ENCODE measurements at regions not wholly inside any gene's neighbourhood (a gene's known extent, or its start where the extent isn't known, plus 50 kb on each side); places are given as distances from the start of the nearest gene placed in this dataset.

- intact Hi-C loops (cut with DNase I) = loop anchor here (5.0 kb wide), 1 partner anchor 153 kb away; the partner anchor contains the start of gene KIF26A
- no peak for DNase-seq
- no peak overlapping the region for H3K9ac ChIP-seq (ENCODE audit: low read depth in 2 of 2, low read length in 2 of 2)
These were observed 151.8 kb downstream of the KIF26A start for GRCh38 chr14:104290058-104290667.

DNA sequence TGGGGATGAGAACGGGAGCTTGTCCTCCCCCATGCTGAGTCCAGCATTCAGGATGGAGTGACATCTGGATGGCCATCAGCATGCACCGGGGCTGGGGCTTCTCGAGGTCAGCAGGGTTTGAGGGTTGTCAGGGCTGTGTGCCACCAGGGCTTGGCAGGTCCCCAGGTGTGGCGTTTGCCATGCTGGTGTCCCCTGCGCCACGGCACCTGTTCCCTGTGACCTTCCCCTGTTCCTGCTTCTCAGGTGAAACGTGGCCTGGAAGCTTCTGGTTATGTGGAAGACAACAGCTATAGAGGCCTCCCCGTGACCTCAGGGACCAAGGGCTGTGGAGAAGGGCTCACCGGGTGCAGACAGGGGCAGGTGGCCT, 152.4 kb downstream of the KIF26A start:
- Histone ChIP-seq H3K9me3 (no peaks in the 10 kb centered on the region), H3K4me1 (peaks cover 8% of the 10 kb centered on the region), H3K27ac (no peak overlapping the region), H3K27me3 (no peaks in the 10 kb centered on the region), H3K9ac (ENCODE audit: low read depth in 2 of 2, low read length in 2 of 2) (no peak overlapping the region), H3K36me3 (no peaks in the 10 kb centered on the region), H3K4me3 (no peak overlapping the region)
- intact Hi-C loops (cut with DNase I) = loop anchor here (5.0 kb wide), 1 partner anchor 153 kb away; the partner anchor contains the start of gene KIF26A
- TF ChIP-seq, protein P1, sequence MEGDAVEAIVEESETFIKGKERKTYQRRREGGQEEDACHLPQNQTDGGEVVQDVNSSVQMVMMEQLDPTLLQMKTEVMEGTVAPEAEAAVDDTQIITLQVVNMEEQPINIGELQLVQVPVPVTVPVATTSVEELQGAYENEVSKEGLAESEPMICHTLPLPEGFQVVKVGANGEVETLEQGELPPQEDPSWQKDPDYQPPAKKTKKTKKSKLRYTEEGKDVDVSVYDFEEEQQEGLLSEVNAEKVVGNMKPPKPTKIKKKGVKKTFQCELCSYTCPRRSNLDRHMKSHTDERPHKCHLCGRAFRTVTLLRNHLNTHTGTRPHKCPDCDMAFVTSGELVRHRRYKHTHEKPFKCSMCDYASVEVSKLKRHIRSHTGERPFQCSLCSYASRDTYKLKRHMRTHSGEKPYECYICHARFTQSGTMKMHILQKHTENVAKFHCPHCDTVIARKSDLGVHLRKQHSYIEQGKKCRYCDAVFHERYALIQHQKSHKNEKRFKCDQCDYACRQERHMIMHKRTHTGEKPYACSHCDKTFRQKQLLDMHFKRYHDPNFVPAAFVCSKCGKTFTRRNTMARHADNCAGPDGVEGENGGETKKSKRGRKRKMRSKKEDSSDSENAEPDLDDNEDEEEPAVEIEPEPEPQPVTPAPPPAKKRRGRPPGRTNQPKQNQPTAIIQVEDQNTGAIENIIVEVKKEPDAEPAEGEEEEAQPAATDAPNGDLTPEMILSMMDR (IDR thresholded peaks at IDR 0.05) = no peak
- DNase-seq = no peak

More at GRCh38 chr14:104290058-104290667, 151.8 kb downstream of the KIF26A start:
- Histone ChIP-seq H3K27me3 (no peaks in the 10 kb centered on the region), H3K9me3 (no peaks in the 10 kb centered on the region), H3K36me3 (no peaks in the 10 kb centered on the region), H3K27ac (no peak overlapping the region), H3K4me3 (no peak overlapping the region), H3K4me1 (peaks cover 8% of the 10 kb centered on the region)
- TF ChIP-seq, protein P1 (IDR thresholded peaks at IDR 0.05) = no peak

DNA sequence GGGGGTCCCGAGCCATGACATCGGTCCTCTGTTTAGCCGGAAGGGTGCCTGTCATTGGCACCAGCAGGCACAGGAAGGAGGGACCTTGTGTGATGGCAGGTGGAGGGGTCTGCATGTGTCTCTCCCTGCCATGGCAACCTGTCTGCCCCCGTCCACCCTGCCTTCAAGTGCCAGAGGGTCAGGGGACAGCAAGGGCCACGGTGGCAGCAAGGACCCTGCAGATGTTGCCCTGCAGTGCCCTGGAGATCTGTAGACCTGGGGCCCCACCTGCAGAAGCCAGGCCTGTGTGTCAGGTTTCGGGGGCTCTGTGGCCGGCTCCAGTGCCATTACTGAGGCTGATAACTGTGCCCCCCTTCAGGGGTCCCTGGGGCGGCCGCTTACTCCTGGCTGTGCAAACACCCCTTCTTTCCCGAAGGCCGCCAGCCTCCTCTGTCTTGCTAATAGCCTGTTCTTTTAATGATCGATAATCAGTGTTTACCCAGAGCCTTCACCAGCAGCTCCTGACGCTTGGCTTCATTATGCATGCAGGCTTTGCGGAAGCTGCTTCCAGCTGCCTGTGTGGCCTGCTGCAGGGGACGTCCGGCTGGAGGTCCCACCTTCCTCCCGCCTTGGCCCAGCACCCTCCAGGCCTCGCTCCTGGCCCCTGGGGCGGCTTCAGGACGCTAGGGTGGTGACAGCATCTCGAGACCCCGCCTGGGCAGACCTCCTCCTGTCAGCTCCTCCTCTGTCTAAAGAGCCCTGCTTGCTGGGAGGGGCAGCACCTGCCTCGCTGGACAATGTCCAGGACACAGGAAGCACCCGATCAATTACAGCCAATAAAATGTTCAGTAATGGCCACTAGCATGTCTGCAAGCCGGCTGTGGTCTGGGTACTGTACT, 153.0 kb downstream of the KIF26A start:
- Histone ChIP-seq H3K9me3 (no peaks in the 10 kb centered on the region), H3K9ac (ENCODE audit: low read depth in 2 of 2, low read length in 2 of 2) (no peak overlapping the region), H3K36me3 (no peaks in the 10 kb centered on the region), H3K4me1 (peaks cover 8% of the 10 kb centered on the region), H3K4me3 (no peak overlapping the region), H3K27ac (no peak overlapping the region), H3K27me3 (no peaks in the 10 kb centered on the region)
- TF ChIP-seq, protein P1 (IDR thresholded peaks at IDR 0.05) = no peak
- no peak for DNase-seq
- intact Hi-C loops (cut with DNase I) = loop anchor here (5.0 kb wide), 1 partner anchor 154 kb away; the partner anchor contains the start of gene KIF26A

DNA sequence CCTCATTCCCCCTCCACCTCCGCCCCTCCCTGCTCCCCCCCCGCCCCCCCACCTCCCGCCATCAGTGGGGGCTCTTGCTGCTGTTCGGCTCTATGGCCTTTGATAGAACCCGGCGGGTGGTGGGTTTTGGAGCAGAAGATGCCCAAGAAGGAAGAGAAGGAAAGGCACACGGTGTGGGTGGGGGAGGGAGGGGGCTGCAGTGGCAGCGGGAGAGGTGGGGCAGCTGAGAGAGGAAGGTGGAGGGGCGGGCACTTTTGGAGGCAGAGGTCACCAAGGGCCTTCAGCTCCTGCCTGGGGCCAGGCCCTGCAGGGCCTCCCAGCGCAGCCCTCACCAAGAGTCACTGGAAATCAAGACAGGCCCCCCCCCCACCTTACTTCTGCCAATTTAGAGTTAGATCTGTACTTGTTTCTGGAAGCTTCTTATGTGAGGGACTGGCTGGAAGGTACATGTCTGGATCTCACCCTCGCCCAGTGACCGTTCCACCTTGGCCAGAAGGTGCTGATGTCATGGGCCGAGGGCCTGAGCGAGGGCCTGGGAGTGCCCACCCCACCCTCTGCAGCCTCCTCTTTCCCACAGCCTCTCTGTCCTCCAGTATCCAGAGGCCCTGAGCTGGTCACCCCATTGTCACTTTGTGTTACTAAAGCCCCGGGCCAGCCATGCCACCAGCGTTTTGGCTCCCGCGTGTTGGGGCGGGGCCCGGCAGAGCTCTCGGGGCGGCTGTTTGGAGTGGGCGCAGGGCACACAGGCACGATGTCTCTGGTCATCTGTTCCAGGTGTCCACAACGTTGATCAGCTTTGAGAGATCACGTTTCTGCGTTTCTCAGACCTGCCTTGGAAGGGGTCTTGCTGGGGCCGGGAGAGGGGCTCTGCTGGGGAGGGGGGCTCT, 153.9 kb downstream of the KIF26A start:
- Histone ChIP-seq H3K27me3 (no peaks in the 10 kb centered on the region), H3K9me3 (no peaks in the 10 kb centered on the region), H3K4me1 (peaks cover 8% of the 10 kb centered on the region), H3K9ac (ENCODE audit: low read depth in 2 of 2, low read length in 2 of 2) (no peak overlapping the region), H3K36me3 (no peaks in the 10 kb centered on the region), H3K4me3 (no peak overlapping the region), H3K27ac (no peak overlapping the region)
- TF ChIP-seq, protein P1 (IDR thresholded peaks at IDR 0.05) = no peak
- no peak for DNase-seq
- intact Hi-C loops (cut with DNase I) = loop anchor here (5.0 kb wide), 1 partner anchor 155 kb away; the partner anchor contains the start of gene KIF26A
